PC-9 (cell line): ENCODE measurements at regions not wholly inside any gene's neighbourhood (a gene's known extent, or its start where the extent isn't known, plus 50 kb on each side); places are given as distances from the start of the nearest gene placed in this dataset.

Experiments used
- EZH2 ChIP-seq: fragments of 200-600 bp; sonication (generic); IDR thresholded peaks from 2 replicates; pipeline ENCODE4 v1.8.0; 2017; ENCODE audit warnings: antibody characterized with exemption, low read depth
- TF ChIP-seq, protein P1 (sequence below): fragments of 200-600 bp; sonication (generic); conservative IDR thresholded peaks from 2 replicates; pipeline ENCODE4 v1.6.1; 2017; ENCODE audit warnings: mixed run types, antibody characterized with exemption, mild to moderate bottlenecking, moderate library complexity

DNA sequence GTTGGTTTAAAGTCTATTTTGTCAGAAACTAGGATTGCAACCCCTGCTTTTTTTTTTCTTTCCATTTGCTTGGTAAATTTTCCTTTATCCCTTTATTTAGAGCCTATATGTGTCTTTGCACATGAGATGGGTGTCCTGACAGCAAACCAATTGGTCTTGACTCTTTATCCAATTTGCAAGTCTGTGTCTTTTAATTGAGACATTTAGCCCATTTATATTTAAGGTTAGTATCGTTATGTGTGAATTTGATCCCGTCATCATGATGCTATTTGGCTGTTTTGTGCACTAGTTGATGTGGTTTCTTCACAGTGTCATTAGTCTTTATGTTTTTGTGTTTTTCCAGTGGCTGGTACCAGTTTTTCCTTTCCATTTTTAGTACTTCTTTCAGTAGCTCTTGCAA lies 127.7 kb upstream of the ZNF267 start:
- TF ChIP-seq, protein P1, sequence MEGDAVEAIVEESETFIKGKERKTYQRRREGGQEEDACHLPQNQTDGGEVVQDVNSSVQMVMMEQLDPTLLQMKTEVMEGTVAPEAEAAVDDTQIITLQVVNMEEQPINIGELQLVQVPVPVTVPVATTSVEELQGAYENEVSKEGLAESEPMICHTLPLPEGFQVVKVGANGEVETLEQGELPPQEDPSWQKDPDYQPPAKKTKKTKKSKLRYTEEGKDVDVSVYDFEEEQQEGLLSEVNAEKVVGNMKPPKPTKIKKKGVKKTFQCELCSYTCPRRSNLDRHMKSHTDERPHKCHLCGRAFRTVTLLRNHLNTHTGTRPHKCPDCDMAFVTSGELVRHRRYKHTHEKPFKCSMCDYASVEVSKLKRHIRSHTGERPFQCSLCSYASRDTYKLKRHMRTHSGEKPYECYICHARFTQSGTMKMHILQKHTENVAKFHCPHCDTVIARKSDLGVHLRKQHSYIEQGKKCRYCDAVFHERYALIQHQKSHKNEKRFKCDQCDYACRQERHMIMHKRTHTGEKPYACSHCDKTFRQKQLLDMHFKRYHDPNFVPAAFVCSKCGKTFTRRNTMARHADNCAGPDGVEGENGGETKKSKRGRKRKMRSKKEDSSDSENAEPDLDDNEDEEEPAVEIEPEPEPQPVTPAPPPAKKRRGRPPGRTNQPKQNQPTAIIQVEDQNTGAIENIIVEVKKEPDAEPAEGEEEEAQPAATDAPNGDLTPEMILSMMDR, result no peak
- no peak for TF ChIP-seq EZH2
